Left ventricle myocardium superior (tissue), 1 donor: ENCODE measurements at regions not wholly inside any gene's neighbourhood (a gene's known extent, or its start where the extent isn't known, plus 50 kb on each side); places are given as distances from the start of the nearest gene placed in this dataset.

Experiments
- ATAC-seq: fragments of 200-7000 bp; cut with Tn5 transposase; one replicate; pipeline ENCODE4 v1.9.1; 2020; ENCODE audit warnings: mild to moderate bottlenecking, moderate library complexity
- DNase-seq: peaks from one replicate; pipeline ENCODE4 v3.0.0-alpha.2; 2020
- intact Hi-C: fragments of 100-400 bp; cut with micrococcal nuclease; formaldehyde crosslinking; loops from one replicate; pipeline ENCODE4 v1.11.0; 2022
- donor health status: DM: no; HTN: yes; CAD: no; lungs with severe emphysema.

DNA sequence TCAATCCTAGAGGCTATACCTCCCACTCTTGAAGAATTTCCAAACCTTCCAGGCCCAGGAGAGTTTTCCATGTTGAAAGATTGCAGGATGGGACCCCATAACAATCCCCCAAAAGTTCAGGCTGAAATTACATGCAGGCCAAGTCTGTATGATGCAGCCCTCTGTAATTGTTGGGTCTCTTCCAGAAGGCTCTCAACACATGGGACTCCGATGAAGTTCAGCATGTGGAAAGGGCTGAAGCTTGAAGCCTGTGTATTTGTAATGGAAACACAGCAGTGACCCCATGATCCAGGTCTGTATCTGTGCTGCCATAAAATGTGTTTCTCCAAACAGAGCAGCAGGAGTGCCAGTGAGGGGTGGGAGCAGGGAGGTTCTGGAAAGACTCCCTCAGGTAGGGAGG lies 202.5 kb upstream of the LYPLAL1 start:
- DNase-seq (no peak), ATAC-seq (peak; percentile 72)
- intact Hi-C loops, result no loop called here

DNA sequence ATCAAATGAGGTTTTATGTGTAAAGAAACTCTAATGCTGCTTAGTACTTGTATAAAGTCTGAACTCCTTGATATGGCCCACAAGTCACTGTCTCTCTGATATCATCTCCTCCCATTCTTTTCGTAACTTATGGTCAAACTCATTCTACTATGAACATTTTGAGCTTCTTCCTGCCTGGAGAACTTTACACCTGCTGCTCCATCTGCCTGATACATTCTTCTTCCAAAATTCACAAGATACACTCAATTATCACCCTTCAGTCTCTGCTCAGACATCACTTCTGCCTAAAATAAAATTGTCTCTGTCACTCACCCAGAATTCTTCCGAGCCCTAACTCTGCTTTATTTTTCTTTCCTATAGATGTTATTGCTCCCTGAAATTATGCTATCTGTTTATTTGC lies 192.8 kb upstream of the LYPLAL1 start:
- DNase-seq (no peak), ATAC-seq (no peak)
- intact Hi-C loops, result no loop called here

DNA sequence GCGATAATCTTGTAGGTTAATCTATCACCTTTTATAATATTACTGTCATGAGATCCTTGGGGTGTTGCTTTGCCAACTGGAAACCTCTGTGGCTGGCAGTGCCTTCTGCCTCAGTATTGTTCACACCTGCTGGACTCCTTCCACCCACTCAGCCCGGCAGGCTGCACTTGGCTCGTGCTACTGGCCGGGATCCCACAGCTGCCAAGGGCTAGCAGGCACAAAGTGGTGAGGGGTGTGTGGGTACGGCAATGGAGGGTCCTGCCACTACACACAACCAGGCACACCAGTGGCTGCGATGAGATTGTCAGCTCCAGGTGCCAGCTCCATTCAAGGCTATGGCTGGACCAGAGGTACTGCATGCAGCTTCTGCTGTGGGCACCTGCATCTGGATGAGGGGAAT lies 191.2 kb upstream of the LYPLAL1 start:
- no peak for ATAC-seq
- DNase-seq, result no peak
- intact Hi-C loops, result no loop called here

DNA sequence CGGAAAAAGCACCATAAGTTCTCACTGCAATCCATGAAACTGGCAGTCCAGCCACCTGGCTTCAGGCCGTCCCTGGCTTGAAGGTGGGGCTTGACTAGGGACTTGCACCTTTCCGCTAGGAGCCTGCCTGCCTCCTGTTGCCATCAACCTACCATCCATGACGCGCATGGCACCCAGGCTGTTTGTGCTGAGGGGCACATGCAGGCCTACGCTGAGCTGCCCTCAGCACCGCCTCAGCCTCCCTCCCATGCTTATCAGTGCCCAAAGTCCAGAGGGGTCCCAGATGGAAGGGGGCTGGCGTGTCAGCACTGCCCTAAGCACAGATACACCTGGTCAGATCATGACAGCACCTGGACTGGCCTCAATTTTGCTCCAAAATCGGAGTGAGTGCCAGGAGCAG lies 190.2 kb upstream of the LYPLAL1 start:
- ATAC-seq (no peak), DNase-seq (no peak)
- intact Hi-C loops, result no loop called here

DNA sequence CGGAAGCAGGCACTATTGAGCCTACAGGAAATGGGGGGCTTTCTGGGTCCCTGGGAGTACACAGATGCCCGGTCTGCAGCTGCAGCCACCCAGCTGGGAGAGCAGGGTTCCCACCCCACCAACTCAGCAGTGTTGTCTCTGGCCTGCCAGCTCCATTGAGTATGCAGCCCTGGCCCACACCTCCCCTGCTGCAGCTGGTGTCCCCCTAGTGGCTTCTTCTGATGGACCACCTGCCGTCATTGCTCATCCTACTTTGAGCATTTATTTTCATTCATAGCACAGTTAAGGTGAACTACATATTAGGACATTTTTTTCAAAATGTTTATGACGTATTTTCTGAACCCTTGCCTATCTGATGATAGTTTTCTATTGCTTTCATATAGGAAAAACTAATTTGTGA lies 189.8 kb upstream of the LYPLAL1 start:
- DNase-seq (no peak), ATAC-seq (no peak)
- intact Hi-C loops, result no loop called here

DNA sequence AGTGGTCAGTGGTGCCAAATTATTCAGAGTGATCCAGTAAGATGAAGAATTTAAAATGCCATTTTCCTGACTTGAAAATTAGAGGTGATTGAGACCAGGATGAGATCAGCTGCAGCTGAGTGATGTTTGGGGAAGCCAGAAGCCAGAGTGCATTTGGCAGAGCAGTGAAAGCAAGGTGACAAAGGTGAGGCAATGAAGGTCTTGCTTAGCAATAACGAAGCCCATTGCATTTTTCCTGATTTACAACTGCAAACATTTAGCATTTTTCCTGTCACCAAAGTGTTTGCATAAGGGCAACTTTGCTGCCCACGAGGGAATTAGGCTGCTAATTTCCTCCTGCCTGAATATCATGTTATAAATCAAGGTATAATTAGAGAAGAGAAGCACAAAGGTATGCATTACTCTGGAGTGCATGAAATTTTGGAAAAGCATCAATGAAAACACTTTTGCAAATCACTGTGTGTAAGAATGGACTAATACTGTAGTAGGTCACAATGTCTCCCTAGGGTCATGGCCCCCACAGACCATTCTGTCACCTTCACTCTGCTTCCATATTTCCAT lies 188.2 kb upstream of the LYPLAL1 start:
- intact Hi-C loops, result no loop called here
- no peak for DNase-seq
- no peak for ATAC-seq

DNA sequence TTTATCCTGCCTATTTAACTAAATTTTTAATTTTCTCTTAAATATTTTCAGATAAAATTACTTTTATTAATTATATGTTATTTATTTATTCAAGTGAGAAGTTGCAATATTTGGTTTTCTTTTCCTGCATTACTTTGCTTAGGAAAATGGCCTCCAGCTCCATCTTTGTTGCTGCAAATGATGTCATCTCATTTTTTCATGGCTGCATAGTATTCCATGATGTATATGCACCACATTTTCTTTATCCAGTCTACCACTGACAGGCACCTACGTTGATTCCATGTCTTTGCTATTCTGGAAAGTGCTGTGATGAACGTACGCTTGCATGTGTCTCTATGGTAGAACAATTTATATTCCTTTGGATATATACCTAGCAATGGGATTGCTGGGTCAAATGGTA lies 186.9 kb upstream of the LYPLAL1 start:
- intact Hi-C loops, result no loop called here
- DNase-seq (no peak), ATAC-seq (no peak)

DNA sequence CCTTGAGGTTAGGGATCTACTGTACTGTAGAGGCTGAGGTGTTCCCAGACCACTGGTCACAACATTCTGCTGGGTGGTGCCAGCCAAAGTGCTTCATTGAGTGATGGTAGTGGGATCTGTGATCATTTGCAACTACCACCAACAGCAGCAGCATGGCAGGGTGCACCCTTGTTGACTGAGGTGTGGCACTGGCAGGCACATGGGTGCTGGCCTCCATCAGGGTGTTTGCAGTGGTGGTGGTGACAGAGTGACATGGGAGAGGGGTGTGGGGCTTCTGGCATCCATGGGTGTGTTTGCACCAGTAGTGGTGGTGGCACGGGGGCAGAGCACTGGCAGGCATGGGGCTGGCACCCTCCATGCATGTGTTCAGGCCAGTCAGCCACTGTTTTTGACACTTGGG lies 183.7 kb upstream of the LYPLAL1 start:
- no peak for DNase-seq
- no peak for ATAC-seq
- intact Hi-C loops, result no loop called here

DNA sequence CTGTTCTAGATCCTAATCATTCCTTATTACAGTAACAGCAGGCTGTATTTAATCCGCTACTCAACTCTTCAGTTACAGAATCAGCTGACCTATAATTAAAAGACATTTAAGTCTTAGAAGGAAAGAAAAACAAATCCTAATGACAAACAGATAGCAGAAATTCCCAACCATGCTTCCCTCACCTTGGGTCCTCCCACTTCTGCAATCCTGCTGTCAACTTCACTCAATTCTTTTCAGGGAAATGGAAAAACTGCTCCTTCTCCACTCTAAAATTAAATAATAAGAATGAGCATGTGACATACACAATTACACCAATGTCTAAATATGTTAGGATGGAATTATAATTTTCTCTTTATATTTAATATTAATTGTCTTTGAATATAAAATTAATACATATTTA lies 182.6 kb upstream of the LYPLAL1 start:
- intact Hi-C loops, result no loop called here
- ATAC-seq (no peak), DNase-seq (no peak)

DNA sequence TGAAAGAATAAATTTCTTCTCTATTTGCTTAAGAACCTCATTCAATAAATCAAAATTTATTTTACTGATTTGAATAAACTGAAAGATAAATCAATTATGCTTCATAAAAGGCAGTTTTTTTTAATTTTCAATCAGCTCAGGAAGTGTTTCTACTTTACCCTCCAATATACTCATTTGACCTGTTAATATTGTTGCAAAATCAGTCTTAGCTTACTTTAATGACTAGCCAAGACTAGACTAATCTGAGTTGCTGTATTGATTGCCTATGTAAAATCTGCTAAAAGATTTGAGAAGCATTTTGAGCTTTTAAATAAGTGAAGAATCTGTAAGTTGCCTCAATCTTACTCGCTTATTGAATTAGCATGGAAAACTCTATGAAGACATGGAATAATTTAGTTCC lies 179.1 kb upstream of the LYPLAL1 start:
- ATAC-seq (no peak), DNase-seq (no peak)
- intact Hi-C loops, result no loop called here

DNA sequence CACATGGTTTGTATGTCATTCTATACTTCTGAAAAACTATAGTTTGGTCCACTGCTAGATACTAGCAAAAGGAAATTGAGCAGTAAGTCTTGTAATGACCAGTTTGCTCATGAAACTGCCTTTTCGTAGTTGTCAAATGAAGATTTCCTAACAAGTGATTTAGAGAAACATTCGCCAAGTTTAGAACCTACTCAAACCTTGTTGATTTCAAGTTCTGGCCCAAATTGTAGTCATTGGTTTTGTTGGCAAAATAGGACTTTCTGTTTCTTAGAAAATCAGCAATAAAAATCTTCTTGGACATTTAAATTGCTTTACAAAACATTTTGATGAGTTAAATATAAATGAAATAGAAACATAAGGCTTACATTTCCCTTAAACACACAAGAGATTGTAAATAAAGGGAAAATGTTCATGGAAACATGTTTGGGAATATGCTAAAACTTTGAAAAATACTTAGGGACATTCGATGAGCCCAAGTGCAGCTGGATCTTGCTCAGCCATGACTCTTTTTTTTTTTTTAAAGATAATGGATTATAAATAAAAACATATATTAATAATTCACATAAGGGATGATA lies 178.5 kb upstream of the LYPLAL1 start:
- intact Hi-C loops, result no loop called here
- DNase-seq (no peak), ATAC-seq (no peak)

DNA sequence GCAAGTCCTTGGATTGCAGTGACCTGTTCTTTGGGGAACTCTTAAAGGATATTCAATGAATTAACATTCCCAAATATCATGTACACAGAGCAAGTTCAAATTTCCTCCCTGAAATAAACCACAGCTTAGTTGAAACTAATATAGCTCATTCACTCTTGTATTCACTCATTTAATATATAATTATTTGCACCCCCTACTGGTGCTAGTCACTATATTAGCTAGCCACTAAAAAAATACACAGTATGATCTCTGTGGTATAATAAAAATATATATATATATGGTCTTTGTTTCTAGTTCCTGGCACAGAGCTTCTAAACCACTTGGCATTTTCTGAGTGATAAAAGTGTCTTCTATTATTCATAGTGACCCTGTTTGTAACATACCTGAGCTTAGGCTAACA lies 177.3 kb upstream of the LYPLAL1 start:
- no peak for DNase-seq
- ATAC-seq, result no peak
- intact Hi-C loops, result no loop called here

DNA sequence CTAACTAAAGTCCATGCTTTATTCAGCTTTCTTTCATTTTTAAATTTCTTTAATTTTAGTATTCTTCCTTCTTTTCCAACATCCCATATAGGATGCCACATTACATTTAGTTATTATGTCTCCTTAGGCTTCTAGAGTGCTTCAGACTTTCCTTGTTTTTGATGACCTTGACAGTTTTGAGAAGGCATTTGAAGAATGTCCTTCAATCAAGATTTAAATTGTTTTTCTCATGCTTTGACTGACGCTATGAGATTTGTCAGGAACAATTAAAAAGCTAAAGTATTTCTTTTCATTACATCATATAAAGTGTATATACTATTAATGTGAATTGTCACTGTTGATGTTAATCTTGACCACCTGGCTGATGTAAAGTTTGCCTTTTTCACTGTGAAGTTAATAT lies 173.7 kb upstream of the LYPLAL1 start:
- intact Hi-C loops, result no loop called here
- ATAC-seq (no peak), DNase-seq (no peak)

DNA sequence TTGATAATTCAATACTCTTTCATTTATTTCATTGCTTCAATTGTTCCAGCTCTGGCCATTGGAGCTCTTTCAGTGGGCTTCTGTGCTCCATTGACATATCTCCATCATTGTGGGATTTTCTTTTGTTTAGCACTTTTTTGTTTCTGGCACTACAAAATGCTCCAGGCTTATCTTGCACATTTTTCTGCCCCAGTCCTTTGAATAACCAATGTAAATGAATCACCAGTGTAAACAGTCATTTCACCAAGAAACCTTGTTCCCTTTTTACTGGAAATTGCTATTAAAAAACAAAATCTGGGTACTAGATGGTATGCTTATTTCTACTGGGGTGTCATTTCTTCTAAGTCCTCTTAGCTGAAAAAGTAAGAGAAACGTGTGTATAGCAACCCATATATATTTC lies 173.0 kb upstream of the LYPLAL1 start:
- no peak for ATAC-seq

DNA sequence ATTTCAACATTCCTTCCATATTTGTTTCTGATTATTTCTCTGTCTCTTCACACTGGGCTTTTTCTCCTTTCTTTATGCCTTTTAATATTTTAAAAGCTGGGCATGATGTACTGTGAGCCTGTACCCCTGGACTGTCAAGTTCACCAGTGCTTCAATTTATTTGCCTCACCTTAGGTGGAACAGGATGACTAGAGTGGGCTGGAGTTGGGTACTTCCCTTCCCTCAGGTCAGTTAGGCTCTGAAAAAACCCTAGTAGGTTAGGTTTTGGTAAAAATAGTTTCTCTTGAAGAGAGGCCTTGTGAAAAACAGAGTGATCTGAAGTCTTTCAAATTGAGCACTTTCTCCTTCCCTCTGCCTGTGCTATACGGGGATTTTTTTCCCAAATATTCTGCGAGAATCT lies 163.0 kb upstream of the LYPLAL1 start:
- no peak for ATAC-seq
- intact Hi-C loops, result no loop called here
- DNase-seq, result no peak

More for the DNA sequence above, 173.0 kb upstream of the LYPLAL1 start:
- no peak for DNase-seq
- intact Hi-C loops, result no loop called here

DNA sequence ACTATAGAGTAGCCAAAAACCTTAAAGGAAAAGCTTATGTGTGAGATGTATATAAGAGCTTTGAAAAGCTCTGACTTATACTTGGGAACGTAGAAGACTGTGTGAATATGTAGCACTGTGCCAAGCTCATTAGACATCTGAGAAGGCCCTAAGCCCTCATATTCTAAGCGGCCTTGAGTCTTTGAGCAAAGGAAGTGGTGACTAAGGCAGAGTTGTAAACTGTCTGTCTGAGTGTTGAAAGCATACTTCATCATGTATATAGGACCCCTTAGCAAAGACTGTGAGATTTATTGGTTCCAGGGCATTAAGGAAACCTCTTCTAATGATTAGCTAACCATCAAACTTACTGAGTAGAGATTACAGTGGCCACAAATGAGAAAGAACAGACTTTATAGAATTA lies 153.3 kb upstream of the LYPLAL1 start:
- DNase-seq, result no peak

DNA sequence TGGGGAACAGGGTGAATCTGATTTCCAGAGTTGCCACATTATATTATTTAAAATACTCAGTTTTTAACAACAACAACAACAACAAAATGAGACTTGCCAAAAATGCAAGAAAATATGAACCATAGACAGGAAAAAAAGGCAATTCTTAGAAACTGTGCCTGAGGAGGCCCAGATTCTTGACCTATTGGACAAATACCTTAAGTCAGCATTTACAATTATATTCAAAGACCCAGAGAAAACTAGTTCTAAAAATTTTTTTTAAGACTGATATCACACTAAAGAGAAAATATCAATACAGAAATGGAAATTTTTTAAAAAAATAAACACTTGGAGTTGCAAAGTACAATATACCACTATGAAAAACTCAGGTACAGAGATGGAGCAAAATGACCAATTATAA lies 152.8 kb upstream of the LYPLAL1 start:
- ATAC-seq, result no peak
- intact Hi-C loops, result no loop called here

More for the DNA sequence above, 153.3 kb upstream of the LYPLAL1 start:
- ATAC-seq, result no peak
- intact Hi-C loops, result no loop called here

DNA sequence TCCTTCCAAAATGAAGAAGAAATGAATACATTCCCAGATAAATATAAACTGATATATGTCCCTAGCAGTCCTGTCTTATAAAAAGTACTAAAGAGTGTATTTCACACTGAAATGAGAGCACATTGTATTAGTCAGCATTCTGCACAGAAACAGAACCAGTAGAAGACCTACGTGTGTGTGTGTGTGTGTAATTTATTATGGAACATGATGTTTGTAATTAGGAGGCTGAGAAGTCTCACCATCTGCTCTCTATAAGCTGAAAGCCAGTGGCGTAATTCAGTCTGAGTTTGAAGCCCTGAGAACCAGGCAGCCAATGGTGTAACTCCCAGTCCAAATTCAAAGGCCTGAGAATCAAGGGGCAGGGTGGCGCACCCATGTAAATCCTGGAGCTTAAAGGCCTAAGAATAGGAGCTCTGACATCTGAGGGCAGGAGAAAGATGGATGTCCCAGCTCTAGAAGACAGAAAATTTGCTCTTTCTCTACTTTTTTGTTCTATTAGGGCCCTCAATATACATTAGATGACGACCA lies 146.5 kb upstream of the LYPLAL1 start:
- intact Hi-C loops, result no loop called here
- DNase-seq (no peak), ATAC-seq (no peak)

More for the DNA sequence above, 152.8 kb upstream of the LYPLAL1 start:
- DNase-seq, result no peak

DNA sequence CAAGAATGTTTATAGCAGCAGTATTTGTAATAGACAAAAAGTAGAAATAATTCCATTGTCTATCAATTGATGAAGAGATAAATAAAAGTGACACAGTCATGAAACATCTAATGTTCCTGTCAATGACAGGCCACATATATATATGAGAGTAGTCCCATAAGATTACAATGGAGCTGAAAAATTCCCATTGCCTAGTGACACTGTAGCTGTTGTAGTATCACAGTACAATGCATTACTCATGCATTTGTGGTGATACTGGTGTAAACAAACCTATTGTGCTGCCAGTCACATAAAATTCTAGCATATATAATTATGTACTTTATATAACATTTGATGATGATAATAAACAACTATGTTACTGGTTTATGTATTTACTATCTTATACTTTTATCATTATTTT lies 141.9 kb upstream of the LYPLAL1 start:
- DNase-seq (no peak), ATAC-seq (no peak)
- intact Hi-C loops, result no loop called here

DNA sequence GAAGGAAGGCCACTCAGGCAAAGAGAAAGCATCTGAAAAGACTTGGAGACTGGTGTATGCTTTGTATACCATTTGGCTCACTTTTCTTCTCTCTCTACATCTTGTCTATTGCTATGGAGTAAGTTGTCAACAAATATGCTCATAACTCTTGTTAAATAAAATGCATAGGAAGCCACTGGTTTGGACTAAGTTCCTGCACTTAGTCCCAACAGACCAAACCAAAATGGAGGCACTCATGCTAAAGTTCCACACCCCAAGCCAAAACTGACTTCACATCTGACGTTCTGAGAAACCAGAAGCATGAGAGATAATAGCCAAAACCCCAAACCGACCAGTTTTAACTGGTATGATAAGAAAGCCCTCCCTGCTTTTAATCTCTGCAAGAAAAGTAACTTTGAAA lies 135.3 kb upstream of the LYPLAL1 start:
- intact Hi-C loops, result no loop called here
- DNase-seq (no peak), ATAC-seq (no peak)

DNA sequence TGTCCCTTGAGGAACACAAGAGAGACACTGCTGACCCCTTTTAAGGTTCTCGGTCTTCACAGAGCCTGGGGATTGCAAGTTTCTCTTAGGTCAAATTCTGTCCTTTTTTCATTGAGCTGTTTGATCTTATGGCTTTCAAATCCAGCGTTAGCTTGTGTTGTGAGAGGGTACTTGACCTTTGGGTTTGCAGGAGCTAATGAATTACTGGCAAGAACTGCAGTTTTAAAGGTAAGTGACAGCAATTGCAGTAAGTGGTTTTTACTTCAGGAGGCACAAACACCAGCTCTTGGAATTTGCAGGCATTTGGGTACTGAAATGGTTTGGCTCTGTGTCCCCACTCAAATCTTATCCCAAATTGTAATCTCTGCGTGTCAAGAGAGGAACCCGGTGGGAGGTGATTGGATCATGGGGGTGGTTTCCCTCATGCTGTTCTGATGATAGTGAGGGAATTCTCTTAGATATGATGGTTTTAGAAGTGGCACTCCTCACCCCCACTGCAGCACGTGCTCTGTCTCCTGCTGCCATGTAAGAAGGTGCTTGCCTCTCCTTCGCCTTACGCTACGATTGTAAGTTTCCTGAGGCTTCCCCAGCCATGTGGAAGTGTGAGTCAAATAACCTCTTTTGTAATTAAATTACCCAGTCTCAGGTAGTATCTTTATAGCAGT lies 134.5 kb upstream of the LYPLAL1 start:
- ATAC-seq, result no peak
- DNase-seq, result no peak
- intact Hi-C loops, result no loop called here
